A549 (cell line): ENCODE measurements at regions not wholly inside any gene's neighbourhood (a gene's known extent, or its start where the extent isn't known, plus 50 kb on each side); places are given as distances from the start of the nearest gene placed in this dataset.

Source experiments
- BHLHE40 ChIP-seq: IDR thresholded peaks from 2 replicates; pipeline ENCODE4 v1.6.1; 2012; ENCODE audit warnings: low read depth, low read length, inconsistent platforms
- CBX8 ChIP-seq: fragments of 200-600 bp; sonication (generic); IDR thresholded peaks from 2 replicates; pipeline ENCODE4 v1.6.1; 2016
- MYC ChIP-seq: IDR thresholded peaks from 2 replicates; pipeline ENCODE4 v1.6.1; 2012; ENCODE audit warnings: mild to moderate bottlenecking, inconsistent platforms, low read length, improper control_type of control experiment, borderline replicate concordance
- RAD21 ChIP-seq, 2 experiments: fragments of >200 bp in 1 of 2; sonication (Bioruptor Twin) in 1 of 2; formaldehyde crosslinking in 1 of 2; IDR thresholded peaks in 1 of 2; conservative IDR thresholded peaks in 1 of 2; 2 replicates in 1 of 2; 3 replicates in 1 of 2; pipeline ENCODE4 v1.6.1; 2012 to 2018; ENCODE audit warnings: inconsistent platforms in 1 of 2
- TFCP2L1 ChIP-seq: fragments of 250-450 bp; sonication (Bioruptor Pico); IDR thresholded peaks from 2 replicates; pipeline ENCODE4 v1.5.0; 2021; ENCODE audit warnings: mild to moderate bottlenecking
- TF ChIP-seq, protein P1 (sequence below): fragments of 250-450 bp; sonication (Bioruptor Pico); IDR thresholded peaks from 2 replicates; pipeline ENCODE4 v1.5.0; 2021; ENCODE audit warnings: mild to moderate bottlenecking, moderate library complexity, borderline replicate concordance
- TF ChIP-seq, protein P2 (sequence below): fragments of >200 bp; sonication (Bioruptor Twin); formaldehyde crosslinking; IDR thresholded peaks from 3 replicates; pipeline ENCODE4 v1.5.1; 2016
- TF ChIP-seq, protein P3 (sequence below): fragments of 200-600 bp; sonication (generic); IDR thresholded peaks from 2 replicates; pipeline ENCODE4 v1.6.1; 2016; ENCODE audit warnings: antibody characterized with exemption, mild to moderate bottlenecking, moderate library complexity

DNA sequence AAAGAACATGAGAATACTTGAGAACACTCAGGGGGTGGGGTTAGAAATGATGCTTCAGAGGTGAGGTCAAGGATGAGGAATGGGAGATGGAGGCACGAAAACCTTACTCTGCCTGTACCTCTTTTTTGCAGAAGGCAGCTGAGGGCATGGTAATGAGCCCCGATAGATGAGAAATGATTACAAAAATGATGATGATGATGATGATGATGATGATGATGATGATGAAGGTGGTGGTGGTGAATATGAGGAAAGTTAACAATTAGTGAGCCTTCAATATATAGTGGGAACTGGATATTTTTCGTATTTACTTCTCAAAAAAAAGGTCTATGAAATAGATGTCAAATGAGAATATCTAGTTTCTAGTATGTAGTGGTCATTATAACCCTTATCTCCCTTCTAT lies 584.3 kb downstream of the EPHA4 start:
- TF ChIP-seq RAD21 (conservative IDR thresholded peaks at IDR 0.05 in 1 of 2, IDR thresholded peaks at IDR 0.05 in 1 of 2) (no peak), CBX8 (no peak), TFCP2L1 (CRISPR knock-in tag) (no peak), MYC (no peak), BHLHE40 (no peak)
- TF ChIP-seq, protein P1, sequence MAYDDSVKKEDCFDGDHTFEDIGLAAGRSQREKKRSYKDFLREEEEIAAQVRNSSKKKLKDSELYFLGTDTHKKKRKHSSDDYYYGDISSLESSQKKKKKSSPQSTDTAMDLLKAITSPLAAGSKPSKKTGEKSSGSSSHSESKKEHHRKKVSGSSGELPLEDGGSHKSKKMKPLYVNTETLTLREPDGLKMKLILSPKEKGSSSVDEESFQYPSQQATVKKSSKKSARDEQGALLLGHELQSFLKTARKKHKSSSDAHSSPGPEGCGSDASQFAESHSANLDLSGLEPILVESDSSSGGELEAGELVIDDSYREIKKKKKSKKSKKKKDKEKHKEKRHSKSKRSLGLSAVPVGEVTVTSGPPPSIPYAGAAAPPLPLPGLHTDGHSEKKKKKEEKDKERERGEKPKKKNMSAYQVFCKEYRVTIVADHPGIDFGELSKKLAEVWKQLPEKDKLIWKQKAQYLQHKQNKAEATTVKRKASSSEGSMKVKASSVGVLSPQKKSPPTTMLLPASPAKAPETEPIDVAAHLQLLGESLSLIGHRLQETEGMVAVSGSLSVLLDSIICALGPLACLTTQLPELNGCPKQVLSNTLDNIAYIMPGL (CRISPR knock-in tag), result no peak
- TF ChIP-seq, protein P2, sequence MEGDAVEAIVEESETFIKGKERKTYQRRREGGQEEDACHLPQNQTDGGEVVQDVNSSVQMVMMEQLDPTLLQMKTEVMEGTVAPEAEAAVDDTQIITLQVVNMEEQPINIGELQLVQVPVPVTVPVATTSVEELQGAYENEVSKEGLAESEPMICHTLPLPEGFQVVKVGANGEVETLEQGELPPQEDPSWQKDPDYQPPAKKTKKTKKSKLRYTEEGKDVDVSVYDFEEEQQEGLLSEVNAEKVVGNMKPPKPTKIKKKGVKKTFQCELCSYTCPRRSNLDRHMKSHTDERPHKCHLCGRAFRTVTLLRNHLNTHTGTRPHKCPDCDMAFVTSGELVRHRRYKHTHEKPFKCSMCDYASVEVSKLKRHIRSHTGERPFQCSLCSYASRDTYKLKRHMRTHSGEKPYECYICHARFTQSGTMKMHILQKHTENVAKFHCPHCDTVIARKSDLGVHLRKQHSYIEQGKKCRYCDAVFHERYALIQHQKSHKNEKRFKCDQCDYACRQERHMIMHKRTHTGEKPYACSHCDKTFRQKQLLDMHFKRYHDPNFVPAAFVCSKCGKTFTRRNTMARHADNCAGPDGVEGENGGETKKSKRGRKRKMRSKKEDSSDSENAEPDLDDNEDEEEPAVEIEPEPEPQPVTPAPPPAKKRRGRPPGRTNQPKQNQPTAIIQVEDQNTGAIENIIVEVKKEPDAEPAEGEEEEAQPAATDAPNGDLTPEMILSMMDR, result no peak
- TF ChIP-seq, protein P3, sequence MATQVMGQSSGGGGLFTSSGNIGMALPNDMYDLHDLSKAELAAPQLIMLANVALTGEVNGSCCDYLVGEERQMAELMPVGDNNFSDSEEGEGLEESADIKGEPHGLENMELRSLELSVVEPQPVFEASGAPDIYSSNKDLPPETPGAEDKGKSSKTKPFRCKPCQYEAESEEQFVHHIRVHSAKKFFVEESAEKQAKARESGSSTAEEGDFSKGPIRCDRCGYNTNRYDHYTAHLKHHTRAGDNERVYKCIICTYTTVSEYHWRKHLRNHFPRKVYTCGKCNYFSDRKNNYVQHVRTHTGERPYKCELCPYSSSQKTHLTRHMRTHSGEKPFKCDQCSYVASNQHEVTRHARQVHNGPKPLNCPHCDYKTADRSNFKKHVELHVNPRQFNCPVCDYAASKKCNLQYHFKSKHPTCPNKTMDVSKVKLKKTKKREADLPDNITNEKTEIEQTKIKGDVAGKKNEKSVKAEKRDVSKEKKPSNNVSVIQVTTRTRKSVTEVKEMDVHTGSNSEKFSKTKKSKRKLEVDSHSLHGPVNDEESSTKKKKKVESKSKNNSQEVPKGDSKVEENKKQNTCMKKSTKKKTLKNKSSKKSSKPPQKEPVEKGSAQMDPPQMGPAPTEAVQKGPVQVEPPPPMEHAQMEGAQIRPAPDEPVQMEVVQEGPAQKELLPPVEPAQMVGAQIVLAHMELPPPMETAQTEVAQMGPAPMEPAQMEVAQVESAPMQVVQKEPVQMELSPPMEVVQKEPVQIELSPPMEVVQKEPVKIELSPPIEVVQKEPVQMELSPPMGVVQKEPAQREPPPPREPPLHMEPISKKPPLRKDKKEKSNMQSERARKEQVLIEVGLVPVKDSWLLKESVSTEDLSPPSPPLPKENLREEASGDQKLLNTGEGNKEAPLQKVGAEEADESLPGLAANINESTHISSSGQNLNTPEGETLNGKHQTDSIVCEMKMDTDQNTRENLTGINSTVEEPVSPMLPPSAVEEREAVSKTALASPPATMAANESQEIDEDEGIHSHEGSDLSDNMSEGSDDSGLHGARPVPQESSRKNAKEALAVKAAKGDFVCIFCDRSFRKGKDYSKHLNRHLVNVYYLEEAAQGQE, result no peak
